Testis (tissue), 2 donors: ENCODE measurements at regions not wholly inside any gene's neighbourhood (a gene's known extent, or its start where the extent isn't known, plus 50 kb on each side); places are given as distances from the start of the nearest gene placed in this dataset.

Experiments
- POLR2A ChIP-seq: fragments of 450-650 bp; IDR thresholded peaks from one replicate; pipeline ENCODE4 v1.6.1; 2017; ENCODE audit warnings: antibody characterized with exemption, mild to moderate bottlenecking, moderate library complexity
- TF ChIP-seq, protein P1 (sequence below), 3 experiments: fragments of 450-650 bp in 2 of 3; fragments of 200-600 bp in 1 of 3; sonication (generic) in 1 of 3; IDR thresholded peaks; one replicate each; pipeline ENCODE4 v1.5.1; 2016 to 2019; ENCODE audit warnings: antibody characterized with exemption in 3 of 3, mild to moderate bottlenecking in 2 of 3, moderate library complexity in 1 of 3

- TF ChIP-seq, protein P1, sequence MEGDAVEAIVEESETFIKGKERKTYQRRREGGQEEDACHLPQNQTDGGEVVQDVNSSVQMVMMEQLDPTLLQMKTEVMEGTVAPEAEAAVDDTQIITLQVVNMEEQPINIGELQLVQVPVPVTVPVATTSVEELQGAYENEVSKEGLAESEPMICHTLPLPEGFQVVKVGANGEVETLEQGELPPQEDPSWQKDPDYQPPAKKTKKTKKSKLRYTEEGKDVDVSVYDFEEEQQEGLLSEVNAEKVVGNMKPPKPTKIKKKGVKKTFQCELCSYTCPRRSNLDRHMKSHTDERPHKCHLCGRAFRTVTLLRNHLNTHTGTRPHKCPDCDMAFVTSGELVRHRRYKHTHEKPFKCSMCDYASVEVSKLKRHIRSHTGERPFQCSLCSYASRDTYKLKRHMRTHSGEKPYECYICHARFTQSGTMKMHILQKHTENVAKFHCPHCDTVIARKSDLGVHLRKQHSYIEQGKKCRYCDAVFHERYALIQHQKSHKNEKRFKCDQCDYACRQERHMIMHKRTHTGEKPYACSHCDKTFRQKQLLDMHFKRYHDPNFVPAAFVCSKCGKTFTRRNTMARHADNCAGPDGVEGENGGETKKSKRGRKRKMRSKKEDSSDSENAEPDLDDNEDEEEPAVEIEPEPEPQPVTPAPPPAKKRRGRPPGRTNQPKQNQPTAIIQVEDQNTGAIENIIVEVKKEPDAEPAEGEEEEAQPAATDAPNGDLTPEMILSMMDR (IDR thresholded peaks at IDR 0.05) = no peak
- TF ChIP-seq POLR2A = no peak
Measured at GRCh38 chr20:39524371-39524911, 562.3 kb downstream of the DHX35 start.
